ENCODE measurements at regions not wholly inside any gene's neighbourhood (a gene's known extent, or its start where the extent isn't known, plus 50 kb on each side); places are given as distances from the start of the nearest gene placed in this dataset.

GRCh38 chr2:236874866-236875481 lies 210.7 kb upstream of the COPS8 start:
- TF ChIP-seq REST (IDR thresholded peaks at IDR 0.05; ENCODE audit: low read depth) (no peak), EP300 (IDR thresholded peaks at IDR 0.05; ENCODE audit: borderline replicate concordance) (no peak), RAD21 (IDR thresholded peaks at IDR 0.05; ENCODE audit: low read depth) (no peak), YY1 (IDR thresholded peaks at IDR 0.05; ENCODE audit: low read depth) (no peak), TAF1 (IDR thresholded peaks at IDR 0.05; ENCODE audit: low read depth) (no peak), CEBPB (IDR thresholded peaks at IDR 0.05) (no peak)

Data from Ishikawa (cell line).